Prostate gland (tissue), 2 donors: ENCODE measurements at regions not wholly inside any gene's neighbourhood (a gene's known extent, or its start where the extent isn't known, plus 50 kb on each side); places are given as distances from the start of the nearest gene placed in this dataset.

ENCODE experiments used
- DNase-seq: peaks from one replicate; pipeline ENCODE4 v3.0.0-alpha.2; 2019; ENCODE audit warnings: low spot score
- H3K27ac ChIP-seq, 2 donors: fragments of 200-600 bp; sonication (generic); 2 replicates each; pipeline ENCODE4 v1.5.1; 2017 to 2019
- H3K27me3 ChIP-seq: fragments of 200-600 bp; sonication (generic); replicated peaks from 2 replicates; pipeline ENCODE4 v1.5.1; 2019; ENCODE audit not compliant: insufficient read depth
- H3K36me3 ChIP-seq, 2 donors: fragments of 200-600 bp; sonication (generic); 1 replicate in 1 of 2; 2 replicates in 1 of 2; pipeline versions ENCODE4 v1.5.1 to v1.8.1; 2017 to 2019
- H3K4me1 ChIP-seq: fragments of 200-600 bp; sonication (generic); replicated peaks from 2 replicates; pipeline ENCODE4 v1.5.1; 2019
- H3K4me3 ChIP-seq, 2 donors: fragments of 200-600 bp; sonication (generic); 2 replicates each; pipeline ENCODE4 v1.5.1; 2017 to 2019
- H3K9me3 ChIP-seq: fragments of 200-600 bp; sonication (generic); 2 replicates; pipeline ENCODE4 v1.5.1; 2017
- POLR2A ChIP-seq: fragments of 450-650 bp; IDR thresholded peaks from one replicate; pipeline ENCODE4 v1.6.1; 2016; ENCODE audit warnings: antibody characterized with exemption, mild to moderate bottlenecking
- POLR2AphosphoS5 ChIP-seq: sonication (generic); formaldehyde crosslinking; IDR thresholded peaks from one replicate; pipeline ENCODE4 v1.6.1; 2017; ENCODE audit warnings: antibody characterized with exemption
- WGBS: methylation state at CpG from one replicate; pipeline ENCODE4 v1.1.5; 2018; 5-methylcytosine and 5-hydroxymethylcytosine counted together
- intact Hi-C: fragments of 100-400 bp; cut with DNase I; formaldehyde crosslinking; loops from one replicate; pipeline ENCODE4 v1.14.2; 2022
- TF ChIP-seq, protein P1 (sequence below), 4 experiments: fragments of 200-600 bp in 2 of 4; fragments of 450-650 bp in 2 of 4; sonication (generic) in 2 of 4; IDR thresholded peaks; 1 replicate in 3 of 4; 2 replicates in 1 of 4; pipeline ENCODE4 v1.5.1; 2016 to 2019; ENCODE audit warnings: antibody characterized with exemption in 4 of 4, mild to moderate bottlenecking in 2 of 4, moderate library complexity in 2 of 4

DNA sequence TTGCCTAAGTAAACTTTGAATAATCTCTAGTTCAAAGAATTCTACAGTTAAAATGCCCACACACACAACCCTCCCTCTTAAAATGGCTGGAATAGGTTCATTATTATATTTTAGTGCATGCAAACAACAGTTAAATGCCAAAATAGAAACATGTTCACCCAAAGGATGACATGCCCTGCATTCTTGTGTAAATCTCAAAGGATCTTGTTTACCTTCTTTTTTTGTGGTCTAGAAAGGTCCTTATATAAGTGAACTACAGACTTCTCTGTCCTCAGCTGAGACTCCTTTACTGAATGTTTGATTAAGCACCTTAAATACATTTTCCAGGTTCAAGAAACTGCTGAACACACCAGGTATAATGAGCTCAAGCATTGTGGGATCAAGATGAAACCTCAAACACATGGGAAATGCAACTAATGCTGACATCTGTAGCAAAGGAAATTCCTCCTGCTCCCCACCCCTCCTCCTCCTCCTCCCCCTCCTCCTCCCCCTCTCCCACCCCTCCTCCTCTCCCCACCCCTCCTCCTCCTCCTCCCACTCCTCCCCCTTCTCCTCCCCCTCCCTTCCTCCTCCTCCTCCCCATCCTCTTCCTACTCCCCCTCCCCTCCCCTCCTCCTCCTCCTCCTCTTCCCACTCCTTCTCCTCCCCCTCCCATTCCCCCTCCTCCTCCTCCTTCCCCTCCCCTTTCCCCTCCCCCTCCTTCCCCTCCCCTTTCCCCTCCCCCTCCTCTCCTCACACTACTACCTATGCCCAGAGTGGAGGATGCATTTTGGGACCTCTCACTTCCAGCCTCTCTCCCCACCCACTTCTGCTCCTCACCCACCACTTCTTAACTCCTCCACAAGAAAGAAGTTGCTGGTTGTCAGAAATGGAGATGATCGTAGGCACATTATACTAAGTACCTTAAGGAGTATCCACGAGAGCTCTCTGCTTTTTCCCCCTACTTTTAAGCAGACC lies 233.9 kb downstream of the MRPL39 start:
- TF ChIP-seq, protein P1, sequence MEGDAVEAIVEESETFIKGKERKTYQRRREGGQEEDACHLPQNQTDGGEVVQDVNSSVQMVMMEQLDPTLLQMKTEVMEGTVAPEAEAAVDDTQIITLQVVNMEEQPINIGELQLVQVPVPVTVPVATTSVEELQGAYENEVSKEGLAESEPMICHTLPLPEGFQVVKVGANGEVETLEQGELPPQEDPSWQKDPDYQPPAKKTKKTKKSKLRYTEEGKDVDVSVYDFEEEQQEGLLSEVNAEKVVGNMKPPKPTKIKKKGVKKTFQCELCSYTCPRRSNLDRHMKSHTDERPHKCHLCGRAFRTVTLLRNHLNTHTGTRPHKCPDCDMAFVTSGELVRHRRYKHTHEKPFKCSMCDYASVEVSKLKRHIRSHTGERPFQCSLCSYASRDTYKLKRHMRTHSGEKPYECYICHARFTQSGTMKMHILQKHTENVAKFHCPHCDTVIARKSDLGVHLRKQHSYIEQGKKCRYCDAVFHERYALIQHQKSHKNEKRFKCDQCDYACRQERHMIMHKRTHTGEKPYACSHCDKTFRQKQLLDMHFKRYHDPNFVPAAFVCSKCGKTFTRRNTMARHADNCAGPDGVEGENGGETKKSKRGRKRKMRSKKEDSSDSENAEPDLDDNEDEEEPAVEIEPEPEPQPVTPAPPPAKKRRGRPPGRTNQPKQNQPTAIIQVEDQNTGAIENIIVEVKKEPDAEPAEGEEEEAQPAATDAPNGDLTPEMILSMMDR (IDR thresholded peaks at IDR 0.05): no peak
- no peak for TF ChIP-seq POLR2A
- TF ChIP-seq POLR2AphosphoS5: no peak
- no peak overlapping the region for H3K27ac ChIP-seq

DNA sequence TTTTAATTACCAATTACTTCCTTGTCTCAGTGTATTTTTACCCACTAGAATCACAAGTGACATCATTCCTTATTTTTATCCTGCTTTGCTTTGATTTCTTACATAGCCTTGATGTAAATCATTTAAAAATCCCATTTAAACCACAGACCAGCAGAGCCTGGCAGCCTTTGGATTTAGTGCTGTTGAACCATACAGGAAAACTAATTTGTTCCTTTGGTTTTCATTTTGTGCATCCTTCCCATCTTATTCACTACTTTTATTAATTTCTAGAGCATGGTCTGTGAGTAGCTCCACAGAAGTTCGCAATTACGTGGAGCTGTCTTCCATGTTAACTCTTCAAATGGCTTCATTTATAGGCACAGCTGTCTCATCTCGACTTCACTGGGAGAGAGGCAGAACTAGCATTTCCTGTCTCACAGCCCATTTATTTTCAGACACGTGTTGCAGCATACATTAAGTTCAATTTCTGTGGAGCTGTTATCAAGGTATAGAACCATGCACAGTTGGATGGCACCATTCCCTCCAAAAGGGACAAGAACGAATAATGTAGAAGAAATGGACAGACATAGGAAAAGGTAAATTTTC lies 235.3 kb downstream of the MRPL39 start:
- no peaks in the 10 kb centered on the region for H3K36me3 ChIP-seq
- TF ChIP-seq POLR2A (no peak), POLR2AphosphoS5 (no peak)
- TF ChIP-seq, protein P1 (IDR thresholded peaks at IDR 0.05): no peak
- no peak overlapping the region for H3K4me3 ChIP-seq
- WGBS: 34% methylated on average over 5 of the region's 5 CpGs
- H3K9me3 ChIP-seq: no peaks in the 10 kb centered on the region
- H3K27ac ChIP-seq: no peak overlapping the region
- H3K27me3 ChIP-seq: no peaks in the 10 kb centered on the region
- no peak for DNase-seq
- H3K4me1 ChIP-seq: no peaks in the 10 kb centered on the region
- intact Hi-C loops: no loop called here

More for the DNA sequence above, 233.9 kb downstream of the MRPL39 start:
- WGBS: 67% methylated on average over 2 of the region's 2 CpGs
- Histone ChIP-seq H3K4me3 (no peak overlapping the region), H3K4me1 (no peaks in the 10 kb centered on the region), H3K27me3 (no peaks in the 10 kb centered on the region), H3K9me3 (no peaks in the 10 kb centered on the region), H3K36me3 (no peaks in the 10 kb centered on the region)
- intact Hi-C loops: no loop called here
- no peak for DNase-seq

DNA sequence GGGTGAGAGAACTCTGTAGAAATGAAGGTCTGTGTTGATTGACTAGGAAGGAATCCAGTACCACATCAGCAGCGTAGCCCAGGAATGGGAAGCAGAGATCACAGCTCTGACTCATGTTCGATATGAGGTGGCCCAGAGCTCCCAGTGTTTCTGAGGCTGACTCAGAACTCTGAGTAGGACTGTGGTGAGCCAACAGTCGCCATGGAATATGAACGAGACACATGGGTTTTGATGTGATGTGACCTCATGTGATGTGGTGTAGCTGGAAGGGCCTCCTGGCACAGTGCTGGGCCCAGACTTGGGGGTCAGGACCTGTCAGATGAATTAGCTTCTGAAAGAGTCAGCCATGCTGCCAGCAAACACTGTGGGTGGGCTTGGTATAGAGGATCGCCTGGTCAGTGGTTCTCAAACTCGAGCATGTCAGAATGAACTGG lies 237.0 kb downstream of the MRPL39 start:
- TF ChIP-seq POLR2AphosphoS5: no peak
- TF ChIP-seq, protein P1 (IDR thresholded peaks at IDR 0.05): no peak
- no peak for TF ChIP-seq POLR2A
- Histone ChIP-seq H3K27me3 (no peaks in the 10 kb centered on the region), H3K4me1 (no peaks in the 10 kb centered on the region), H3K9me3 (no peaks in the 10 kb centered on the region), H3K36me3 (no peaks in the 10 kb centered on the region), H3K27ac (no peak overlapping the region), H3K4me3 (no peak overlapping the region)
- intact Hi-C loops: no loop called here
- DNase-seq: no peak
- 90% methylated on average over 6 of the region's 6 CpGs for WGBS

DNA sequence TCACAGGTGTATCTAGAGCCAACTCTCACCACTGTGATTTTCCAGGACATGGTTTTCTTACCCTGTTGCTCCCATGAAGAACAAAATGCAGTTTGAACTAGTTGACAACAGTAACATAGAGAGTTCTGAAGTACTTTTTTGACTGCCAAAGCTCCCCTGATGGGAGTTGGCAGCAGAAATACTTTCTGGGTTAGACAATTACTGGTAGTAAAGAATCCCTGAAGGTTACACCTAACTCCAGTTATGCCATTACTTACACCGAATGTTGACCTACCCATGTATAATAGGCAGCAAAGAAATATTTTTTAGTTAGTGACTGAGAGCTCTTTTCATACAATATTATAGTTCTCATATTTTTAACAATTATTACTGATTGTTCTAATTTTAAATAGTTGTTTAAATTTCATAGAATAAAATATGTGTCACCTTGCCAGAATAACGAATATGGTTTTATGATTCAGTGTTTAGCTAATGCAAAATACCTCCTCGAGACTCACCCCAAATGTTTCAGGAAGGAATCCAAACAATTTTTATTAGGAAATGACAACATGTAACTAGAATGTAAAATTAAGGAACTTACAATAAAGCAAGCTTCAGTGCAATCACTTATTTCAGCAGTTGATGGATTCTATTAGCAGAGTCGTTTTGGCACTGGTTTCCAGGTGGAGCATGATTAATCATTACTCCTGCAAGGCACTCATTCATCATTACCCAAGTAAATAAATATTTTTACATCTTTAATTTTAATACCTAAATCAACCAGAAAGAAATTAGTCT lies 237.6 kb downstream of the MRPL39 start:
- no peak overlapping the region for H3K27ac ChIP-seq
- intact Hi-C loops: no loop called here
- DNase-seq: no peak
- no peaks in the 10 kb centered on the region for H3K27me3 ChIP-seq
- H3K4me1 ChIP-seq: no peaks in the 10 kb centered on the region
- H3K36me3 ChIP-seq: no peaks in the 10 kb centered on the region
- no peak overlapping the region for H3K4me3 ChIP-seq
- 51% methylated on average over 4 of the region's 4 CpGs for WGBS
- no peaks in the 10 kb centered on the region for H3K9me3 ChIP-seq
- no peak for TF ChIP-seq POLR2A

DNA sequence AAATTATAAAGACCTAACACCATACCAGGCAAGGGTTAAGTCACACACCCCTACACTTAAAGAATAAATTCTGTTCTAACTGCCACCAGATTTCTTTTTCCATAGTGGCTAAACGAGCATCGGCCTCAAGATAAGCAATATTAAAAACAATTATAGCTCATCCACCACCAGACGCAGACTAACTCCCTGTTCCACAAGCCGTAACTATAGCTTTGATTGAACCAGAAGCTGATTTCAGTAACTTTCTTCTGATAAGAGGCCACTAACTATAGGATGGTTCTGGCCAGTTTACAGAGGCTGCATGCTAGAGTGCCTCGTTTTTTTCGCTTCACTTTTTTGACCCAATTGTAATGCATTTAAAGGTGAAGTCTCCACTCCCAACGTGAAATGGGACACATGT lies 238.8 kb downstream of the MRPL39 start:
- TF ChIP-seq, protein P1 (IDR thresholded peaks at IDR 0.05): no peak
- TF ChIP-seq POLR2AphosphoS5 (no peak), POLR2A (no peak)
- H3K36me3 ChIP-seq: no peaks in the 10 kb centered on the region
- H3K27me3 ChIP-seq: no peaks in the 10 kb centered on the region
- no peaks in the 10 kb centered on the region for H3K4me1 ChIP-seq
- H3K4me3 ChIP-seq: no peak overlapping the region
- H3K27ac ChIP-seq: no peak overlapping the region
- 87% methylated on average over 7 of the region's 7 CpGs for WGBS
- no peaks in the 10 kb centered on the region for H3K9me3 ChIP-seq
- DNase-seq: no peak
- intact Hi-C loops: no loop called here
